Skeletal muscle tissue (tissue), 3 donors: ENCODE measurements at regions not wholly inside any gene's neighbourhood (a gene's known extent, or its start where the extent isn't known, plus 50 kb on each side); places are given as distances from the start of the nearest gene placed in this dataset.

Experiments
- H3K27ac ChIP-seq: one replicate; pipeline ENCODE4 v1.7.0; 2013; ENCODE audit warnings: mild to moderate bottlenecking, low read depth, low read length, inconsistent platforms
- H3K27me3 ChIP-seq, 3 donors: one replicate each; pipeline ENCODE4 v1.7.0; 2013; ENCODE audit warnings: low read length in 3 of 3; ENCODE audit not compliant: control insufficient read depth in 3 of 3, insufficient read depth in 3 of 3
- H3K36me3 ChIP-seq, 3 donors: one replicate each; pipeline ENCODE4 v1.7.0; 2013; ENCODE audit warnings: low read length in 3 of 3; ENCODE audit not compliant: control insufficient read depth in 3 of 3, insufficient read depth in 3 of 3
- H3K4me1 ChIP-seq, 3 donors: one replicate each; pipeline ENCODE4 v1.7.0; 2013; ENCODE audit warnings: low read length in 3 of 3, mild to moderate bottlenecking in 3 of 3; ENCODE audit not compliant: control insufficient read depth in 3 of 3, insufficient read depth in 3 of 3
- H3K4me3 ChIP-seq, 3 donors: one replicate each; pipeline ENCODE4 v1.7.0; 2013; ENCODE audit warnings: low read length in 3 of 3
- H3K9ac ChIP-seq, 3 donors: one replicate each; pipeline ENCODE4 v1.7.0; 2013; ENCODE audit warnings: low read length in 3 of 3, mild to moderate bottlenecking in 3 of 3, moderate library complexity in 2 of 3, low read depth in 1 of 3
- H3K9me3 ChIP-seq, 3 donors: one replicate each; pipeline ENCODE4 v1.7.0; 2013; ENCODE audit warnings: low read length in 3 of 3; ENCODE audit not compliant: control insufficient read depth in 3 of 3
- donor health status: Osteomylitis.

DNA sequence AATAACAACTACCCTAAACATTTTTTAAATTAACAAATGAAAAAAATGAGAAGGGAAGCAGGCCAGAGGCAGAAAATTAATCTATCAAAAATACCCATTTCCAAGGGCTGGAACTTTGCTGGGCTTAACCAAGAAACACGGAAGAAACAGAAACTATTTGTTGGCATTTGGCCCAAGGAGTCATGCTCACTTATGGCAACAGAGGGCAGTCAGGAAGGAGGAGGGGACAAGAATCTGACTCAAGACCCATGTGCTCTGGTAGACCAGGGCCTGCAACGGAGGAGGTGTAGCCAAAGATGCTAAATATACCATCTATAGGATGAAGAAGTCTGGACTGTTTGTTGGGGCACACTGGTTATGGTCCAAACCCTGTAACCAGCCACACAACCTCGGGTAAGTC lies 496.7 kb downstream of the COG6 start:
- H3K4me1 ChIP-seq = peaks cover 2 to 9% (median 3%) of the 10 kb centered on the region in 3 donors
- H3K9me3 ChIP-seq = no peaks in the 10 kb centered on the region
- no peak overlapping the region for H3K4me3 ChIP-seq
- no peaks in the 10 kb centered on the region for H3K27me3 ChIP-seq
- no peak overlapping the region for H3K27ac ChIP-seq
- H3K36me3 ChIP-seq = no peaks in the 10 kb centered on the region
- no peak overlapping the region for H3K9ac ChIP-seq

GRCh38 chr13:40152922-40153321 lies 497.5 kb downstream of the COG6 start:
- no peaks in the 10 kb centered on the region for H3K27me3 ChIP-seq
- H3K9me3 ChIP-seq = no peaks in the 10 kb centered on the region
- H3K9ac ChIP-seq = no peak overlapping the region
- H3K4me3 ChIP-seq = no peak overlapping the region
- peaks cover 2 to 9% (median 3%) of the 10 kb centered on the region in 3 donors for H3K4me1 ChIP-seq
- H3K36me3 ChIP-seq = no peaks in the 10 kb centered on the region
- no peak overlapping the region for H3K27ac ChIP-seq

DNA sequence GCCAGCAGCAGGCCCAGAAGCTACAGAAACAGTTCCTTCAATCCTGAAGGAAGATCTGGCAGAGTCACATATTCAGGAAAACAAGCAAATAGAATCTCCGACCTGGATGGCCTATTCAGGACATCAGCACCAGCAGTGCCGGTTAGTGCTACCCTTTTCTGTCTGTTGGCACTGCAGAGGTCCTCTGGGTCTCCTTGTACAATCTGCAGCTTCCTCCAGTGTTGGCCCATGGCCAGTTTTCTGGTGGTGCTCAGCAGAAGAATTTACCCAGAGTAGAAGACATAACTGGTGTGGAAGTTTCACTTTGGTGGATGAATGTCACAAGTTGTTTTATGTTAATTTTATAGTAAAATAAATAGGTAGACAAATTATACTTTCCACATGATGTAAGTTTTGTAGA lies 498.1 kb downstream of the COG6 start:
- Histone ChIP-seq H3K36me3 (no peaks in the 10 kb centered on the region), H3K4me1 (peaks cover 2 to 9% (median 3%) of the 10 kb centered on the region in 3 donors), H3K27ac (no peak overlapping the region), H3K27me3 (no peaks in the 10 kb centered on the region), H3K9ac (no peak overlapping the region), H3K4me3 (no peak overlapping the region), H3K9me3 (no peaks in the 10 kb centered on the region)

- no peak overlapping the region for H3K9ac ChIP-seq
Measured at GRCh38 chr13:40155201-40155600, 499.7 kb downstream of the COG6 start.

DNA sequence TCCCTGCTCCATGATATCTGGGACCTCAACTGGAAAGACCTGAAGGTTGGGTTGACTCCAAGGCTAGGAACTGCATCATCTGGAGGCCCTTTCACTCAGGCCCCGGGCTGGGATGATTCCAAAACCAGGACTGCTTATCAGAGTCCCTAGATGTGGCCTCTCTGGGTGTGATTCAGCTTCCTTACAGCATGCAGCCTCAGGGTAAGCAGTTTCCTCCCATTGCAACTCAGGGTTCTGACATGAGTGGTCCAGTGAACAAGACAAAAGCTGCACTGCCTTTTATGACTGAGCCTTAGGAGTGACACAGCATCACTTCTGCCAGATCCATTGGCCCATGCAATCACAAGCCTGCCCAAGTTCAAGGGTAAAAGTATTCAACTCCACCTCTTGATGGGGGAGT lies 502.8 kb downstream of the COG6 start:
- Histone ChIP-seq H3K4me1 (peaks cover 2 to 9% (median 3%) of the 10 kb centered on the region in 3 donors), H3K9ac (no peak overlapping the region), H3K36me3 (no peaks in the 10 kb centered on the region), H3K9me3 (no peaks in the 10 kb centered on the region), H3K4me3 (no peak overlapping the region), H3K27ac (no peak overlapping the region), H3K27me3 (no peaks in the 10 kb centered on the region)

More at GRCh38 chr13:40155201-40155600, 499.7 kb downstream of the COG6 start:
- peaks cover 0 to 3% (median 0%) of the 10 kb centered on the region in 3 donors for H3K4me1 ChIP-seq
- H3K4me3 ChIP-seq = no peak overlapping the region
- no peaks in the 10 kb centered on the region for H3K36me3 ChIP-seq
- no peak overlapping the region for H3K27ac ChIP-seq
- H3K27me3 ChIP-seq = no peaks in the 10 kb centered on the region
- H3K9me3 ChIP-seq = no peaks in the 10 kb centered on the region

DNA sequence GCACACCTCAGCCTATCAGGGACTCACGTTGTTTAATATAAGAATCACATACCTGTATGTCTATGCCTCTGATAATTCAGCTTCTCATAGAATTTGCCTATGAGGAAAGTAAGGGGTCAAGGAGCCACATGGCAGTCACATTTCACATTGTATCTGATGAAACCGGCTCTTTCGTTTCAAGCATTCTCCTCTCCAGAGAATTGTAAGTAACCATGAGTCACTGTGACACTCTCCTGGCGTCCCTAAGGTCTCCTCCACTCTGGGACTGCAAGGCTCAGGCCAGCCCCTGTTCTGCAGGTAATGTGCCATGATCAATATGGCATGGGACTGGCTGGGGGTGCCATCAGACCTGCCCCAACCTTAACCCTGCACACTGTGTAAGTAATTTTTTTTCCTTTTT lies 503.3 kb downstream of the COG6 start:
- Histone ChIP-seq H3K27me3 (no peaks in the 10 kb centered on the region), H3K9ac (no peak overlapping the region), H3K4me1 (peaks cover 6 to 11% (median 8%) of the 10 kb centered on the region in 3 donors), H3K4me3 (no peak overlapping the region), H3K9me3 (no peaks in the 10 kb centered on the region), H3K27ac (no peak overlapping the region), H3K36me3 (no peaks in the 10 kb centered on the region)

GRCh38 chr13:40159736-40160135 lies 504.3 kb downstream of the COG6 start:
- Histone ChIP-seq H3K27me3 (no peaks in the 10 kb centered on the region), H3K9me3 (no peaks in the 10 kb centered on the region), H3K4me3 (no peak overlapping the region), H3K4me1 (peaks cover 8 to 11% (median 9%) of the 10 kb centered on the region in 3 donors), H3K27ac (no peak overlapping the region), H3K36me3 (no peaks in the 10 kb centered on the region), H3K9ac (no peak overlapping the region)

DNA sequence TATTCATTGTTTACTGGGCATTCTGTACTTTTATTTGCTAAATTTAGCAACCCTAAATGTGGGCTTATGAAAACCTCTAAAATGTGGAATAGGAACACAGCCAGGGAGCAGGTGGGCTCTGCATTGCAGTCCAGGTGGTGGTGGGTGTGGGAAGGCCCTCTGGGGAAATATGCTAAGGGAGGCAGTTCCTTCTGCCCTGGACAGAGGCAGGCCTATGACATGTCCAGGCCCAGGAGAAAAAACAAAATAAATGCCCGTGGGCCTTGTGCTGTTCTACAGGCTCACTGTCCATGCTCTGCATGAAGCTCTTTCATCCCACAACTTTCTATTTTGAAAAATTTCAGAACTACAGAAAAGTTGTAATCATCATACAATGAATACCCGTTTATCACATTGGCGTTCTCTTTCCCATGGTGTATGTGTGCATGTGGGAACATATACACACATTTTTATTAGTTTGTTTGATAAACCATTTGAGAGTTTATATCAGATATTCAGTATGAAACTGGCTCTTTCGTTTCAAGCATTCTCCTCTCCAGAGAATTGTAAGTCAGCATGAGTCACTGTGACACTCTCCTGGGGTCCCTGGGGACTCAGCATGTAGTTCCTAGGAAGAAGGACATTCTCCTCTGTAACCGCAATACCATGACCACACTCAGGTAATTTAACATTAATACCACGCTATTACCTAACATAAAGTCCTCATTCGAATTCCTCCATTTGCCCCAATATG lies 505.3 kb downstream of the COG6 start:
- H3K36me3 ChIP-seq = no peaks in the 10 kb centered on the region
- H3K4me3 ChIP-seq = no peak overlapping the region
- peaks cover 8 to 11% (median 9%) of the 10 kb centered on the region in 3 donors for H3K4me1 ChIP-seq
- H3K27ac ChIP-seq = no peak overlapping the region
- no peaks in the 10 kb centered on the region for H3K27me3 ChIP-seq
- no peaks in the 10 kb centered on the region for H3K9me3 ChIP-seq
- H3K9ac ChIP-seq = no peak overlapping the region

DNA sequence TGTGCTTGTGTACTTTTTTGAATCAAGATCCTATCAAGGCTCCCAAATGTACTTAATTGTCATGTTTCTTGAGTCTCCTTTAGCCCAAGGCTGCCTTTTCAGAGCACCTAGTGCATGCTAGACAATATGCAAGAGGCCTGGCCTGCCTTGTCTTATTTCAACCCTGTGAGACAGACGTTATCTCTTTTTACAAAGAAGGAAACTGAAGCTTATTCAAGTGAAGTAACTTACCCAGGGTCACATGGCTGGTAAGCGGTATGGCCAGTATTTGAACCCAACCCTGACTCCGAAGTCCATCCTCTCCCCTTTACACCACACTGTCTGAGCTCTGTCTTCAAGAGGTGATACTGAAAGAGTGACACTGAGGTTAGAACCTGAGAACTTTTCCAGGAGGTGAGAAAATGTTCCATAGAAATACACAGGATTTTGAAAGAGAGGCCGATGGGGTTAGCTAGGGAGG lies 505.1 kb downstream of the FOXO1 start:
- H3K9ac ChIP-seq = no peak overlapping the region
- peaks cover 8 to 11% (median 9%) of the 10 kb centered on the region in 3 donors for H3K4me1 ChIP-seq
- no peak overlapping the region for H3K4me3 ChIP-seq
- H3K9me3 ChIP-seq = no peaks in the 10 kb centered on the region
- no peaks in the 10 kb centered on the region for H3K27me3 ChIP-seq
- no peak overlapping the region for H3K27ac ChIP-seq
- no peaks in the 10 kb centered on the region for H3K36me3 ChIP-seq

DNA sequence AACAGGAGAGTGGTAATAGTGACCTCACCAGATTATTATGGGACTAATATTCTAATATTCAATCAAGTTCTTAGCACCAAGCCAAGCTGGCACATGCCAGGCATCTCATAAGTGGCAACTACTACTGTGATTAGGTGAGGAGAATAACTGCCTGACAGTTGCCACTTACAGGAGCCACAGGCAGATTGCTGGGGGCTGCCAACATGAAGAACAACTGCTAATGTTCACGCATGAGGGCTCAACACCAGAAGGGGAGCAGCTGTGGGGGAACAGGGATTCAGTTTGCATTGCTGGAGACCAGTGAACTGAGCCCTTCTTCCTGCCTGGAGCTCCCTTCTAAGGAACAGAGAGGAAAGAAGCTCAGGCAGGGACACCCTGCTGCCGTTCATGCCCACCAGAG lies 504.5 kb downstream of the FOXO1 start:
- Histone ChIP-seq H3K9ac (no peak overlapping the region), H3K36me3 (no peaks in the 10 kb centered on the region), H3K27ac (no peak overlapping the region), H3K27me3 (no peaks in the 10 kb centered on the region), H3K9me3 (no peaks in the 10 kb centered on the region), H3K4me3 (no peak overlapping the region), H3K4me1 (peaks cover 8 to 11% (median 9%) of the 10 kb centered on the region in 3 donors)
